HL-60 (cell line): ENCODE measurements at regions not wholly inside any gene's neighbourhood (a gene's known extent, or its start where the extent isn't known, plus 50 kb on each side); places are given as distances from the start of the nearest gene placed in this dataset.

Experiments
- DNase-seq, 2 experiments: peaks; one replicate each; pipeline ENCODE4 v3.0.0-alpha.2; 2010 to 2020; ENCODE audit warnings: low read depth in 1 of 2, low spot score in 1 of 2
- H3K27ac ChIP-seq: fragments of 250-450 bp; sonication (Bioruptor Pico); replicated peaks from 2 replicates; pipeline ENCODE4 v1.5.1; 2020; ENCODE audit warnings: mild to moderate bottlenecking, moderate library complexity
- H3K27me3 ChIP-seq: fragments of 250-450 bp; sonication (Bioruptor Pico); 2 replicates; pipeline ENCODE4 v1.5.1; 2021; ENCODE audit warnings: mild to moderate bottlenecking, moderate library complexity; ENCODE audit not compliant: insufficient read depth, poor library complexity, severe bottlenecking
- H3K4me3 ChIP-seq: replicated peaks from 2 replicates; pipeline ENCODE4 v1.5.1; 2011; ENCODE audit warnings: mild to moderate bottlenecking, control low read depth, low read length; ENCODE audit not compliant: insufficient read depth
- GABPA ChIP-seq: IDR thresholded peaks from 2 replicates; pipeline ENCODE4 v1.6.1; 2012; ENCODE audit warnings: low read depth
- POLR2AphosphoS5 ChIP-seq: IDR thresholded peaks from 2 replicates; pipeline ENCODE4 v1.6.1; 2012; ENCODE audit warnings: low read depth
- SPI1 ChIP-seq: IDR thresholded peaks from 2 replicates; pipeline ENCODE4 v1.6.1; 2012; ENCODE audit warnings: low read depth, mild to moderate bottlenecking, borderline replicate concordance
- TF ChIP-seq, protein P1 (sequence below): IDR thresholded peaks from one replicate; pipeline ENCODE4 v1.5.1; 2011; ENCODE audit warnings: low read length, control low read depth, inconsistent platforms; ENCODE audit not compliant: insufficient read depth
- TF ChIP-seq, protein P2 (sequence below): IDR thresholded peaks from 2 replicates; pipeline ENCODE4 v1.6.1; 2012; ENCODE audit warnings: low read depth; ENCODE audit not compliant: insufficient replicate concordance

DNA sequence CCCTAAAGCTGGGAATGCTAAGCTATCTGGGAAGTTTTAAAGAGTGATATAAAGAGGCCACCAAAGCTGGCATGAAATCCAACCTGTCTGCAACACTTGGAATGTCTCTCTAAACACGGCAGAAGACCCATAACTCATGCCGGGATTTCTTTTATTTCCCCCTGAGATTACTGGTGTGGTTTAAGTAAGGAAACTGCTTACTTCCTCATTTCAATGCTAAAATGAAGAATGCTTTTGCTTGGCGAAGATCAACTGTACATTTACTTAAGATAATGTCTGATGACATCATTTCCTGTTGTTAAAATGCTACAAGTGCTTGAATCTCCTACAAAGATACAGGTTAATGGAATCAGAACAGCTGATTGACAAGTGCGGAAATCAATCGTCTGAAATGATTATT lies 353.8 kb upstream of the SALL3 start:
- Histone ChIP-seq H3K4me3 (no peak overlapping the region), H3K27ac (no peak overlapping the region), H3K27me3 (peaks cover 9% of the 10 kb centered on the region)
- DNase-seq: peak; percentile 13 to 28
- TF ChIP-seq SPI1: 0 out of 2 replicates have a peak, but pooled peaks have one; percentile 8
- TF ChIP-seq, protein P1, sequence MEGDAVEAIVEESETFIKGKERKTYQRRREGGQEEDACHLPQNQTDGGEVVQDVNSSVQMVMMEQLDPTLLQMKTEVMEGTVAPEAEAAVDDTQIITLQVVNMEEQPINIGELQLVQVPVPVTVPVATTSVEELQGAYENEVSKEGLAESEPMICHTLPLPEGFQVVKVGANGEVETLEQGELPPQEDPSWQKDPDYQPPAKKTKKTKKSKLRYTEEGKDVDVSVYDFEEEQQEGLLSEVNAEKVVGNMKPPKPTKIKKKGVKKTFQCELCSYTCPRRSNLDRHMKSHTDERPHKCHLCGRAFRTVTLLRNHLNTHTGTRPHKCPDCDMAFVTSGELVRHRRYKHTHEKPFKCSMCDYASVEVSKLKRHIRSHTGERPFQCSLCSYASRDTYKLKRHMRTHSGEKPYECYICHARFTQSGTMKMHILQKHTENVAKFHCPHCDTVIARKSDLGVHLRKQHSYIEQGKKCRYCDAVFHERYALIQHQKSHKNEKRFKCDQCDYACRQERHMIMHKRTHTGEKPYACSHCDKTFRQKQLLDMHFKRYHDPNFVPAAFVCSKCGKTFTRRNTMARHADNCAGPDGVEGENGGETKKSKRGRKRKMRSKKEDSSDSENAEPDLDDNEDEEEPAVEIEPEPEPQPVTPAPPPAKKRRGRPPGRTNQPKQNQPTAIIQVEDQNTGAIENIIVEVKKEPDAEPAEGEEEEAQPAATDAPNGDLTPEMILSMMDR: no peak

DNA sequence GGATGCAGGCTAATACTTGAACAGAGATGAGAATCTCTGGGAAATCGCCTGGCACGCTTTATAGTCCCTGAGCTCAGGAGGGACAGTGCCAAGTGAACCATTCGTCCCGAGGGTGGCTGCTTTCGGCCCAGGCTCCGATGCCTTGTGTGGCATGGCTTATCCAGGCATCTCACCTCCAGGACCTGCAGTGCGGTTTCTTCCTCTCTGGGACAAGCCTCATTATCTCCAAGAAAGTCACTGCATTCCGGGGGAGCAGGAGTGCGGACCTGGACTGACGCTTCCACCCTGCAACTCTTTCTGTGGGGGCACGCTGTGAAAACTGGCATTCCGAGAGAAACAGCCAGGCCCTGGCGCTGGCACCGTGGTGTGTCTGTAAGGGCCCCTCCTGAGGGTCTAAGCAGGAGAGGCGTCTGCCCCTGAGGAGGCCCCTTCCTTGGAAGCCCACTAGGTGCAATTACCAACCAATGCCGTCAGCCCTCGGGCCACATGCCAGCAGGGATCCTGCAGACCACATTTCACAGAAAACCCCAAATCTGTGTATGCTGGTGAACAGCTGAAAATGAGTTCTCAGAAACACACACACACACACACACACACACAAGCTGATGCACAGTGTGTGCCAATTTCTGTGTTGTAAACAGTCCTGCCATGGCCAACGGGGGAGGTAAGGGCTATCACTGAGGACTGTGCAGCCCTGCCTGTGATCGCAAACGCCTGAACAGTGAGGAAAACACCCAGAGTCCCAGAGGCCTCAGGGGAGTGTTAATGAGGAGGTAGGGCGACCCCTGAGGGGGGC lies 351.9 kb upstream of the SALL3 start:
- no peak for TF ChIP-seq SPI1
- TF ChIP-seq, protein P1: no peak
- no peak for TF ChIP-seq POLR2AphosphoS5
- TF ChIP-seq, protein P2, sequence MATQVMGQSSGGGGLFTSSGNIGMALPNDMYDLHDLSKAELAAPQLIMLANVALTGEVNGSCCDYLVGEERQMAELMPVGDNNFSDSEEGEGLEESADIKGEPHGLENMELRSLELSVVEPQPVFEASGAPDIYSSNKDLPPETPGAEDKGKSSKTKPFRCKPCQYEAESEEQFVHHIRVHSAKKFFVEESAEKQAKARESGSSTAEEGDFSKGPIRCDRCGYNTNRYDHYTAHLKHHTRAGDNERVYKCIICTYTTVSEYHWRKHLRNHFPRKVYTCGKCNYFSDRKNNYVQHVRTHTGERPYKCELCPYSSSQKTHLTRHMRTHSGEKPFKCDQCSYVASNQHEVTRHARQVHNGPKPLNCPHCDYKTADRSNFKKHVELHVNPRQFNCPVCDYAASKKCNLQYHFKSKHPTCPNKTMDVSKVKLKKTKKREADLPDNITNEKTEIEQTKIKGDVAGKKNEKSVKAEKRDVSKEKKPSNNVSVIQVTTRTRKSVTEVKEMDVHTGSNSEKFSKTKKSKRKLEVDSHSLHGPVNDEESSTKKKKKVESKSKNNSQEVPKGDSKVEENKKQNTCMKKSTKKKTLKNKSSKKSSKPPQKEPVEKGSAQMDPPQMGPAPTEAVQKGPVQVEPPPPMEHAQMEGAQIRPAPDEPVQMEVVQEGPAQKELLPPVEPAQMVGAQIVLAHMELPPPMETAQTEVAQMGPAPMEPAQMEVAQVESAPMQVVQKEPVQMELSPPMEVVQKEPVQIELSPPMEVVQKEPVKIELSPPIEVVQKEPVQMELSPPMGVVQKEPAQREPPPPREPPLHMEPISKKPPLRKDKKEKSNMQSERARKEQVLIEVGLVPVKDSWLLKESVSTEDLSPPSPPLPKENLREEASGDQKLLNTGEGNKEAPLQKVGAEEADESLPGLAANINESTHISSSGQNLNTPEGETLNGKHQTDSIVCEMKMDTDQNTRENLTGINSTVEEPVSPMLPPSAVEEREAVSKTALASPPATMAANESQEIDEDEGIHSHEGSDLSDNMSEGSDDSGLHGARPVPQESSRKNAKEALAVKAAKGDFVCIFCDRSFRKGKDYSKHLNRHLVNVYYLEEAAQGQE: no peak
- TF ChIP-seq GABPA: no peak
- no peak overlapping the region for H3K27ac ChIP-seq
- no peak for DNase-seq
- peaks cover 9% of the 10 kb centered on the region for H3K27me3 ChIP-seq
- no peak overlapping the region for H3K4me3 ChIP-seq

DNA sequence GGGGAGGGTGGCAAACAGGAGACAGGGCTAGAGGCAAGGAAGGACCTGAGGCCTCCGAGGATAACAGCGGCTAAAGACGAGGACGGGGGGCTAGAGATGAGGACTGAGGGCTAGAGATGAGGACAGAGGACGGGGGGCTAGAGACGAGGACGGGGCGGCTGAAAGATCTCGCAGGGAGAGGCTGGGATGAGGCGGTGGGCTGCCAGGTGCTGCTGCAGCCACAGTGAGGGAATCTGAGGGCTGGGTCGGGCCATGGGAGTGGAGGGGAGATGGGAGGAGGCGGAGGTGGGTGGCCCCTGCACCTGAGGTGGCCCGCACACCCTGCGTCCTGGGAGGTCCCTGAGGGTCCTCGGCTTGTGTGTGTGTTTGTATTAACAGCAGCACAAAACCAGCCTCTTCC lies 350.2 kb upstream of the SALL3 start:
- TF ChIP-seq, protein P2: no peak
- TF ChIP-seq POLR2AphosphoS5 (no peak), SPI1 (no peak), GABPA (no peak)
- TF ChIP-seq, protein P1: no peak
- peaks cover 5% of the 10 kb centered on the region for H3K27me3 ChIP-seq
- H3K27ac ChIP-seq: no peak overlapping the region
- H3K4me3 ChIP-seq: no peak overlapping the region
- DNase-seq: no peak
